Skin of body (tissue), 1 donor: ENCODE measurements at regions not wholly inside any gene's neighbourhood (a gene's known extent, or its start where the extent isn't known, plus 50 kb on each side); places are given as distances from the start of the nearest gene placed in this dataset.
"Not testable (repeated sequence)": the region's sequence is repeated elsewhere in the genome, so short reads cannot be mapped to it uniquely, and the experiment has no call there.

Source experiments
- DNase-seq: peaks from one replicate; lab custom pipeline; 2025; lab: John Stamatoyannopoulos, UW

DNA sequence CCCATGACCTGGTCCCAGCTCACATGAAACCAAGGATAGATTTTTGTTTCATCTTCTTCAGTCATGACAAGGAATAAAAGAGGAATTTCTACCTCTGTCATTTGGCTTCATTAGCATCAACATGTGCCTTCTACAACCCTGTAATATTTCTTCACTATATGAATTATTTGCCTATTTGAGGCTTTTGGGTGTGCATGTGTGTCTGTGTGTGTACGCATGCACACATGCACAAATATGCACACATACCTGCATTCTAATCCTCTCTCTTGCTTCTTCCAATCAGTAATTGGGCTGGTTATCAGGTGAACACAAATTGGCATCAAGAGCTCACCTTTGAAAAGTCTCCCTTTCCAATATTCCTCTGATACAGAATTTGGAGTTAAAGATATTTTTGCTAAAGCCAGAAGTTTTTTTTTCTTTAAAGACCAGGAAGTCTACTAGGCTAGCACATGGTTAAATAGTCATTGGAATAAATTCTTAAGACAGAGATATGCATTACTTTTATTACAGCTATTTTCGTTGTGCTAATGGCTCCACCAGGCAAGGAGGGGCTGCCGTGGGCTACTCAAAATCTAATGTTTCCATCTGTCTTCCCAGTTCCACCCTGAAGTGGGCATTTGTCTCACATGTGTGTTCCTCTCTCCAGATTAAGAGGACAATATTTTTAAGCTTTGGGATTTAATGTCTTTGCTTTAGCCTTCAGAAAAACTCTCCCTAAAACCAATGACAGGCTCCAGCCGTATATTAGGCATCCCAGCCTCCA is 547.2 kb upstream of the CDH5 start:
- DNase-seq: no peak

- DNase-seq: no peak
These were observed 548.7 kb upstream of the CDH5 start for GRCh38 chr16:65817799-65818198.

DNA sequence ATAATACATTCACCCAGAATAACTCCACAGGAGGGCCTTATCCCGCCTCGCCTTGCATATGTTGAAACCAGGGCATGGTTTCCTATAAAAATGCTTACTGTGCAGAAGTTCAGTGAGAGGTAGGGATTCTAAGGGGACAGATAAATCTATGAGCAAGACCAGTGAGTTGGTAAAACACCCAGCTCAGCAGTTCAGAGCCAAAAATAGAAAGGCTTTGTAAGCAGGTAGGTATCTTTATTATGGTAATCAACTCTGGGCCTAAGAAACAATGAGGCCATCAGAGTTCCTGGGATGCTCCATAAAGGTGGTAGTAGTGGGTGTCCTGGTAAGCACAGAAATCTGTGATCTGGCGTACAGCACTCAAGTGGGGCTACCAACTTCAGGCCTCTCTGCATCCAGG is 549.4 kb upstream of the CDH5 start:
- no peak for DNase-seq

DNA sequence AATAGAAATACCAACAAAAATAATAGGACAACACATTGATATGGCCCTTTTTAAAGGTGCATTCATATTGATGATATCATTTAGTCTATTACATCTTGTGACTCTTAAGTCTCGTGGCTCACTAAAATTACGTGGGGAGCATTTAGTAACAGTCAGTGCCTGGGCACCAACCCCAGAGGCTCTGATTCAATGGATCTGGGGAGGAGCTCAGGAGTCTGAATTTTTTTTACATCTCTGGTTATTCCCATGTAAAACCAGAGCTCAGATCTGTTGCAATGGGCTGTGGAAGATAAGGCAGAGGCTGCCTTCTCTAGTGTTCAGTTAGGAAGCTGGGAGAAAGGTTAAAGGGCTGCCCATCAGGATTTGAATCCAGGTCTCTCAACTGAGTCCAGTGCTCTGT is 549.9 kb upstream of the CDH5 start:
- no peak for DNase-seq

DNA sequence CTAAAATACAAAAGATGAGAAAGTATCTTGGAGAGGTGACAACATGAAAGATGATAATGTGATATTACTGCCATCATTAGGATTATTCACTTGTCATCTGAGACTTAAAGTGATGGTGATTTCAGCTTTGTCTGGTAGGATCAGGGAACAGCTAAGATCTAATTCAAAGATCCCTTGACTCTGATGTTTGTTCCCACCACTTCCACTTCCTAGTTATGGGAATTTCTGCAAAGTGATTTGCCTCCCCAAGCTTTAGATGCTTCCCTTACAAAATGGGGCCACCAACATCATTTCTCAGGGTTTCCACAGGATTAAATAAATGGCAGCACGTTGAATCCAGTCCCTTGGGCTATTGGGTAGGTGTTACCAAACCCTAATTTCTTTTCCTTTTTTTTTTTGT is 550.8 kb upstream of the CDH5 start:
- DNase-seq: no peak

GRCh38 chr16:65813879-65814278 is 552.6 kb upstream of the CDH5 start:
- not testable (repeated sequence) for DNase-seq

DNA sequence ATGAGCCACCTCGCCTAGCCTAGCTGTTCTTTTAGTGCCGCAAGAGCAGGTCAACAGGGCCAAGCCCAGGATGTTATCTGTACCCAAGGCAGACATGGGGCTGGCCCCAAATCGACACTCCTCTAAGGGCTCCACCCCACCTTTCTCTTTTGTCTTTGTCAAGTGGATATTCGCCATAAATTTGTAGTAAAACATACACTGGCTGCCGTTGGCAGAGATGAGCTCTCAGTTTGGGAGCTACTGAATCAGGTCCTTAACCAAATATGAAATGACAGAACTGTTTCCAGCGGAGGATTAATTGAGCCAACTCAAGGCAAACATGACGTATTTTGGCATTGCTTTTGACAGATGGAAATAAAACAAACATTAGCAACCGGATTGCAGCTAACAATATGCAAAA is 556.9 kb upstream of the CDH5 start:
- no peak for DNase-seq

- DNase-seq: no peak
These were observed 557.7 kb upstream of the CDH5 start for GRCh38 chr16:65808790-65809189.

GRCh38 chr16:65807858-65808257 is 558.6 kb upstream of the CDH5 start:
- DNase-seq: no peak

DNA sequence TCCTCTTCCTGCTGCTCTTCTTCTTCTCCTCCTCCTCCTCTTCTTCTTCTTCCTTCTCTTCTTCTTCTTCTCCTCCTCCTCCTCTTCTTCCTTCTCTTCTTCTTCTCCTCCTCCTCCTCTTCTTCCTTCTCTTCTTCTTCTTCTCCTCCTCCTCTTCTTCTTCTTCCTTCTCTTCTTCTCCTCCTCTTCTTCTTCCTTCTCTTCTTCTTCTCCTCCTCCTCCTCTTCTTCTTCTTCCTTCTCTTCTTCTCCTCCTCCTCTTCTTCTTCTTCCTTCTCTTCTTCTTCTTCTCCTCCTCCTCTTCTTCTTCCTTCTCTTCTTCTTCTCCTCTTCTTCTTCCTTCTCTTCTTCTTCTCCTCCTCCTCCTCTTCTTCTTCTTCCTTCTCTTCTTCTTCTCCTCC is 560.8 kb upstream of the CDH5 start:
- DNase-seq: not testable (repeated sequence)

DNA sequence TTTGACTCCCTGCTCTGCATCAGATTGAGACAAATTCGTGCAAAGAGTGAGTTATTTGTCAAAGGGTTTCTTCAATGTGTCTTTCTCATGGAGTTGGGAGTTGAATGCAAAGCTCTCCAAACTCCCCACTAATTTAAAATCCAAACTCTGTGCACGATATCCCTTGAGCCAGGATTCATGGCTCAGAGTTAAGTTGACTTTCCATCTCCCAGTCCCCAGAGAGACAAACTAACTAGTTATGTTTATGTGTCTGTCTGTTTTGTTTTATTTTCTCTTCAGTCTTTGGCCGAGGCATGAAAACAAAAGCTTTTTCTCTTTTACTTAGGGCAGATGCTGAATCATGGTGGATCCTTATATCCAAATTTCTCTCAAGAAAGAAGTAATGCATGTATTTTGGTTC is 570.0 kb upstream of the CDH5 start:
- DNase-seq: no peak

DNA sequence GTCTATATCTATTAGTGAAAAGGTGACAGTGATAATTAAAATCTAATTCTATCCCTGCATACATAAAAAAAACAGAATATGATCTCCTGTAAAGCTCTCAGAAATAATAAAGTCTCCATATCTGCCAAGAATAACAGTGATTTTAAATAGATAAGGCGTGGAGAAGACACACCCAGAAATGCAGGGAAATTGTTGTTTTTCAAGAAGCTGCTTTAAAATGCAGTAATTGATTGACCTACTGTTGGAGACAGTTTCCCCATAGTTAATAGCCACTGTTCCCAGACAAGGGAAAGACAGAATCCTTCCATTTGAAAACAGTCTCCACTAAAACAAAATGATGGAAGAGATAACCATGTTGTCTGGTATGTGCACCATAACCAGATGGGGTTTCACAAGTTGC is 571.5 kb upstream of the CDH5 start:
- DNase-seq: no peak

DNA sequence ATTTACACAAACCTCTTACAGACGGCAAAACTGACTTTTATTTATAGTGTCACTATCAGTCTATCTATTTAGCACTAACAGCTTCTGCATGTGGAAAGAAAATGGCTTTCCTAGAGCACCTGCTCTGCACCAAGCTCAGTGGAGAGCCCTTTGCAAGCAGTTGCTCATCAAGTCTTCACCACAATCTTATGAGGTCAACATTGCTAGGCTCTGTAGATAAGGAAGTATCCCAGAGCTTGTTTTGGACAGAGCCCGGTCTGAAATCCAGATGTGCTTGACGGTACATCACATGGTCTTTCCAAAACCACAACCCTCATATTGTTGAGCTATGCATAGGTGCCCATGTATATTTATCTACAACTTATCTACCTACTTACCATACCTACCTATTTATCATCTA is 572.7 kb upstream of the CDH5 start:
- DNase-seq: no peak

DNA sequence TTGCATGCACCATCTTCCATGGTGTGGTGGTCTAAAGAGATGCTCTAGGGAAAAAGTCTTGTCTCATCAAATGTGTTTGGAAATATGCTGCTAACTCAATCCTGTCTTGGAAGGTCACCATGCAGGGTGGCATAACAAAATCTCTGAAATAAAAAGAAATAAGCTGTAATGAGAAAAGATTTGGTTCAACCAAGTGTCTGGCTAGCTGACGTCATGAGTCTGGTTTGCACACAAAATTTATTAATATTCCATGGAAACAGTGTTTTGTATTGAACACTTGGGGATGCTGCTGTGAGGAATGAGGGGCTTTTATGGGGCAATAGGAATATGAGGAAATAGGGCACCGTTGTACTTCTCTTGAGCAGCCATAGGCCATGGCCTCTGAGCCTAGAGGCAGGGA is 575.7 kb upstream of the CDH5 start:
- DNase-seq: no peak

DNA sequence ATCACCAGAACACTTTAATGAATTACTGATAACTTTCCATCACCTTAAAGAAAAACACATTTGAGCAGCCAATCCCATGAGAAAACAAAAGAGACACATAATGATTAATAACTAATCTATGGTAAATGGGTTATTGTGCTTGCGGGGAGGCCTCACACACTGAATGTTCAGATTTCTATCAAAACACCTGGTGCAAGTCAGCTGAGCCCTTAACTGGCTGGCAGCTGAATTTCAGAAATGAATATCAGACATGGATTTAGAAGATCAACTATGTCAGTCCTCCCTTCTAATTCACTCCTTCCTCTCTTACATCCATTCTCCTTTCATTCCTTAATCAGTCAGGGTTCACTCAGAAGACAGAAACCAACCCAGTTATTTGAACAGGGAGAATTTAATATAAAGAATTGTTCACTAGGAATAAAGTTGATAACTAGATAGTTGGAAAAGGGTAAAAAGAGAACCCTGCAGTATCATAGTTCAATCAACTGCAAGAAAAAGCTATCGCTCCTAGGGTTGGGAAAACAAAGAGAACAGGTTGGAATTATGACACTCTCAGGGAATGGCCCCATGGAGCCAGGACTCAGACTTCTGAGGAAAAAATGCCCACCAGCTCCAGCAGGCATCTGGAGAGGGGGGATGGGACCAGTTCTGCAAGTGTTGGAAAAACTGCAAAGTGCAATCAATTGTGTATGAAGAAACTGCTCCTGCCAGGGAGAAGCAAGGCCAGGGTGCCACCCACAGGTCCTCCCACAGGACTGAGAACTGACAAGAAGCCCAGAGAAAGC is 577.1 kb upstream of the CDH5 start:
- DNase-seq: no peak

GRCh38 chr16:65788434-65789140 is 577.9 kb upstream of the CDH5 start:
- no peak for DNase-seq

DNA sequence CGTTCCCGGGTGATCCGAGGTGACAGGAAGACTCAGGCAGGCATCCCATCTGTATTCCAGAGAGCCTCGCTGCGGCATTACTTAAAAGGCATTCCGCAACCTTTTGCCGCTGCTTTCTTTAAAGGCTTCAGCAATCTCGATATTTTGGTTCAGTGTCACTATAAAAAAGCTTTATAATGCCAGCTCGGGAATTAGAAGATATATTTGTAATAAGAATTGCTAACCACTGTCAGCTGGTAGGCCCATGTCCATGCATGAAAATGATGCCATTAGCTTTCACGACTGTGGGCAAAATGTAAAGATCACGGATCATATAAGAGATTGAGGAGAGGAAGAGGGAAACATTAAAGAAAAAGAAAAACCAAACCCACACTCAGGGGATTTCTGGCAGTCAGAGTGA is 578.6 kb upstream of the CDH5 start:
- DNase-seq: no peak

DNA sequence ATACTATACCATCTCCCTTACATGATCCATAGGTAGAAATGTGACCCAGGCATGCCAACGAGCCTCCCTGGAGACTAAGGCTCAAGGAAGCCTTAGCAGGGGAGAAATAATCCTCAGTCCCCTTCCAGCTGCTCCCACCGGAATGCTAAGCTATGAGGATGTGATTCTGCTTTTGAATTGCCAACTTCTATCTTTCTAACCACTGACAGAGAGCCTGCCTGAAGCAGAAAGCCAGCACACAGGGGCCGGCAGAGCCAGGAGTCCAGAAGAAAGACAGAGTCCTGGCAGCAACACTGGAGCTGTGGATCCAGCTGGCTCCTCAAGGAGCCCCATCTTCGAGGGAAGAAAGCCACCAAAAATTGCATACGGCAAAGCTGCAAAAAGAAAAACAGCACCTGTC is 579.6 kb upstream of the CDH5 start:
- DNase-seq: peak; percentile 37

DNA sequence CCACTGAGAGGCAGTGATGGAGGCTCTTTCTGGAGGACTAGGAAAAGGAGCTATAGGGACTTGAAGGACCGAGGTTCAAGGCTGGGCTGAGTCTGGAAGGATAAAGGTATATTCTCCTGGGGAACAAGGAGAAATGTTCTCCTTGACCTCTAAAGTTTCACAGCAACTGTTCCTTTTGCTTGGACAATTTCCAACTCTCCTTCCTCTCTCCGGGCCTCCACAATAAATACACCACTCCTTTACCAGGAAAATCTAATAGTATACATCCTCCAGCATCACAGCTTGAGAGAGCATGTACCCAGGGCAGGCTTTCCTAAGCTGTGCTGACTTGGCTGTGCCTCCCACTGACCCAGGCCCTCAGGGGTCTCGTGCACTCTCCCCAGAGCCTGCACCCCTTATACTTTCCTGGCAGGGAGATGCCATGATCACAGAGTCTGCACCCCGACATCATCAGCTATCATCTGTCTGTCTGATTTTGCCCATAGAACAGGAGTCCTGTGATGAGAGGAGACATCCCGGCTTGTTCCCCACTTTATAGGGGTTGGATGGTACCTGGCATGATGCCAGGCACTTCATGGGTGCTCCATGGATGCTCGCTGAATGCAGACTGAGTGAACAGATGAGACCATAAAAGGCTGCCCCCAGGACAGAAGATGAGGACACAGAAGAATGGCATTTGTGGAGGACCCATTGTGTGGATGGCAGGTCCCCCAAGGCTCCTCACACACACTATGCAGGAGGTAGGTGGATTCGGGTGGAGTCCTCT is 582.6 kb upstream of the CDH5 start:
- no peak for DNase-seq

GRCh38 chr16:65782611-65783600 is 583.6 kb upstream of the CDH5 start:
- DNase-seq: peak; percentile 84
